DND-41 (cell line): ENCODE measurements at regions not wholly inside any gene's neighbourhood (a gene's known extent, or its start where the extent isn't known, plus 50 kb on each side); places are given as distances from the start of the nearest gene placed in this dataset.
"Not testable (repeated sequence)": the region's sequence is repeated elsewhere in the genome, so short reads cannot be mapped to it uniquely, and the experiment has no call there.

Experiments used
- ATAC-seq: fragments of 200-7000 bp; cut with Tn5 transposase; 3 replicates; pipeline ENCODE4 v1.9.1; 2021; ENCODE audit warnings: low read depth; ENCODE audit not compliant: insufficient read depth
- DNase-seq: peaks from one replicate; pipeline ENCODE4 v3.0.0-alpha.2; 2020
- H2AFZ ChIP-seq: 2 replicates; pipeline ENCODE4 v1.6.0; 2012; ENCODE audit warnings: low read depth, low read length
- H3K27ac ChIP-seq: 2 replicates; pipeline ENCODE4 v1.5.1; 2012; ENCODE audit warnings: low read length, inconsistent platforms
- H3K27me3 ChIP-seq: fragments of 200-600 bp; sonication (generic); 2 replicates; pipeline ENCODE4 v1.6.0; 2012; ENCODE audit warnings: low read length, mild to moderate bottlenecking, inconsistent platforms; ENCODE audit not compliant: insufficient read depth, poor library complexity
- H3K36me3 ChIP-seq: 2 replicates; pipeline ENCODE4 v1.5.1; 2012; ENCODE audit warnings: low read length, inconsistent platforms; ENCODE audit not compliant: insufficient read depth
- H3K4me1 ChIP-seq: 2 replicates; pipeline ENCODE4 v1.5.1; 2012; ENCODE audit warnings: mild to moderate bottlenecking, low read length; ENCODE audit not compliant: insufficient read depth
- H3K4me2 ChIP-seq: 2 replicates; pipeline ENCODE4 v1.6.0; 2012; ENCODE audit warnings: mild to moderate bottlenecking, moderate library complexity, low read length, inconsistent platforms; ENCODE audit not compliant: insufficient read depth
- H3K4me3 ChIP-seq, 2 experiments: fragments of 200-600 bp in 1 of 2; shearing (Covaris generic) in 1 of 2; 2 replicates each; pipeline ENCODE4 v1.5.1; 2012 to 2016; ENCODE audit warnings: inconsistent platforms in 2 of 2, low read length in 2 of 2, mild to moderate bottlenecking in 2 of 2, low read depth in 1 of 2, moderate library complexity in 1 of 2
- H3K79me2 ChIP-seq: 2 replicates; pipeline ENCODE4 v1.6.0; 2012; ENCODE audit warnings: low read length, inconsistent platforms; ENCODE audit not compliant: insufficient read depth
- H3K9ac ChIP-seq: 2 replicates; pipeline ENCODE4 v1.6.0; 2012; ENCODE audit warnings: low read depth, mild to moderate bottlenecking, inconsistent platforms, low read length, moderate library complexity
- H3K9me3 ChIP-seq: 2 replicates; pipeline ENCODE4 v1.5.1; 2012; ENCODE audit warnings: low read length, moderate library complexity, mild to moderate bottlenecking, inconsistent platforms; ENCODE audit not compliant: insufficient read depth, severe bottlenecking
- H4K20me1 ChIP-seq: 2 replicates; pipeline ENCODE4 v1.6.0; 2012; ENCODE audit warnings: low read length; ENCODE audit not compliant: insufficient read depth
- EZH2 ChIP-seq: IDR thresholded peaks from 3 replicates; pipeline ENCODE4 v1.6.1; 2012; ENCODE audit warnings: borderline replicate concordance, low read depth, mild to moderate bottlenecking, moderate library complexity, low read length, inconsistent platforms; ENCODE audit not compliant: severe bottlenecking
- TF ChIP-seq, protein P1 (sequence below): IDR thresholded peaks from 2 replicates; pipeline ENCODE4 v1.5.1; 2012; ENCODE audit warnings: borderline replicate concordance, low read length, moderate library complexity, mild to moderate bottlenecking; ENCODE audit not compliant: poor library complexity, severe bottlenecking; ENCODE audit errors: extremely low read depth

DNA sequence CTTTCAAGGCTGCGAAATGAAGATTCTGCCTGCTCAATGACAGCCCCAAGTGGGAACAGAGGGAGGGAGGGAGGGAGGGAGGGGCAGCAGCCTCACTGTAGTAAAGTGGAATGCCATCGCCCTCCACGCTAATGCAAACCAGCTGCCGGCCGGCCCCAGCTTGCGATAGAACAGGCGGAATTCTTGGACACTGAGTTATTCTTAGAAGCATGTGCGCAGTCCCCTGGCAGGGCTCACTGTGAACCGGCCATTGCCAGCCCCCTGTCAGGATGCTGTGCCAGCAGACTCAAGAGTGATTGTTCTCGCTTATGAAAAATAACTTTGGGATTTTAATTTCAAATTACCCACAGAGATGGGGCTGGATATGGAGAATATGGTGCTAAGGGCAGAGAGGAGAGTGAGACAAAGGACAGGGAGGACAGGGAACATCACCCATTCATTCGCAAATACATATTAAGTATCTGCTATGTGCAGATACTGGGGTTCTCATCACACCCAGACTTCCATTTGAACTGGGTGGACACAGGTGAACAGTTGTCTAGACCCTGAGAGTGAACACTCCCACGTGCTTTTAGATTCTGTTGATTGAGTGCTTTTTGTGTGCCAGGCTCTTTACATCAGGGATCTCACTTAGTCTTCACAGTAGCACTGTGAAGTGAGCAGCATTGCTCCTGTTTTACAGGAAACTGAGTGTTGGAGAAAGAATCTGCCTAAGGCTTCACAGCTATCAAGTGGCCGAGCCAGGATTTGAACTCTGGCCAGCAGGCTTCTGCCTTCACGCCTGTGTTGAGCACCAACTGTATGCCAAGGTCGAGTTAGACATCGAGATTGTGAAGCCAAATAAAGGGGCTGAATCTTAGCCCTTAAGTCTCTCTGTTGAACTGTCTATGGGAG is 192.9 kb downstream of the C12orf75 start:
- Histone ChIP-seq H3K4me1 (no peaks in the 10 kb centered on the region), H3K4me3 (no peak overlapping the region), H3K9me3 (no peaks in the 10 kb centered on the region), H3K27ac (no peak overlapping the region), H3K4me2 (no peak overlapping the region), H2AFZ (no peak overlapping the region), H3K36me3 (no peaks in the 10 kb centered on the region), H3K9ac (no peak overlapping the region), H4K20me1 (no peaks in the 10 kb centered on the region), H3K79me2 (no peaks in the 10 kb centered on the region), H3K27me3 (peaks cover 4% of the 10 kb centered on the region)
- DNase-seq = no peak
- no peak for TF ChIP-seq EZH2
- TF ChIP-seq, protein P1, sequence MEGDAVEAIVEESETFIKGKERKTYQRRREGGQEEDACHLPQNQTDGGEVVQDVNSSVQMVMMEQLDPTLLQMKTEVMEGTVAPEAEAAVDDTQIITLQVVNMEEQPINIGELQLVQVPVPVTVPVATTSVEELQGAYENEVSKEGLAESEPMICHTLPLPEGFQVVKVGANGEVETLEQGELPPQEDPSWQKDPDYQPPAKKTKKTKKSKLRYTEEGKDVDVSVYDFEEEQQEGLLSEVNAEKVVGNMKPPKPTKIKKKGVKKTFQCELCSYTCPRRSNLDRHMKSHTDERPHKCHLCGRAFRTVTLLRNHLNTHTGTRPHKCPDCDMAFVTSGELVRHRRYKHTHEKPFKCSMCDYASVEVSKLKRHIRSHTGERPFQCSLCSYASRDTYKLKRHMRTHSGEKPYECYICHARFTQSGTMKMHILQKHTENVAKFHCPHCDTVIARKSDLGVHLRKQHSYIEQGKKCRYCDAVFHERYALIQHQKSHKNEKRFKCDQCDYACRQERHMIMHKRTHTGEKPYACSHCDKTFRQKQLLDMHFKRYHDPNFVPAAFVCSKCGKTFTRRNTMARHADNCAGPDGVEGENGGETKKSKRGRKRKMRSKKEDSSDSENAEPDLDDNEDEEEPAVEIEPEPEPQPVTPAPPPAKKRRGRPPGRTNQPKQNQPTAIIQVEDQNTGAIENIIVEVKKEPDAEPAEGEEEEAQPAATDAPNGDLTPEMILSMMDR = no peak
- no peak for ATAC-seq

DNA sequence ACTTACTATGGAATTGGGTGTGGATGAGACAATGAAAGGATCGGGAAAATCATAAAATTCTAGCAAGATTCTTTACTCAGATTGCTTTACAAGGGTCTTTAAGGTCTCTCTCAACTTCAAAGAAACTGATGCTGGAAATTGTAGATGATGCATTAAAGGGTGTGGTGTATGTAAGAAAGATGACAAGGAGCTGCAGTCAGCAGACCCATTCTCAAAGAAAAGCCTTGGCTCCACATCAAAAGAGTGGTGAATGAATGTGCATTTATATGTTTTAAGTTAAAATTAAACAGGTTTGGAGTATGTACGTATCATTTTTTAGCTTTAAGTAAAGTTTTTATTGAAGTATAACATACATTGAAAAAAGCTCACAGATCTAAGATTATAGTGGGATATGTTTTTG is 194.5 kb downstream of the C12orf75 start:
- H3K4me1 ChIP-seq = no peaks in the 10 kb centered on the region
- no peak overlapping the region for H3K4me2 ChIP-seq
- H3K36me3 ChIP-seq = no peaks in the 10 kb centered on the region
- no peak overlapping the region for H3K4me3 ChIP-seq
- no peak overlapping the region for H2AFZ ChIP-seq
- no peaks in the 10 kb centered on the region for H3K9me3 ChIP-seq
- H3K9ac ChIP-seq = no peak overlapping the region
- H3K79me2 ChIP-seq = no peaks in the 10 kb centered on the region
- TF ChIP-seq EZH2 = no peak
- TF ChIP-seq, protein P1 = no peak
- no peaks in the 10 kb centered on the region for H4K20me1 ChIP-seq
- peaks cover 4% of the 10 kb centered on the region for H3K27me3 ChIP-seq
- H3K27ac ChIP-seq = no peak overlapping the region
- DNase-seq = no peak
- ATAC-seq = no peak

DNA sequence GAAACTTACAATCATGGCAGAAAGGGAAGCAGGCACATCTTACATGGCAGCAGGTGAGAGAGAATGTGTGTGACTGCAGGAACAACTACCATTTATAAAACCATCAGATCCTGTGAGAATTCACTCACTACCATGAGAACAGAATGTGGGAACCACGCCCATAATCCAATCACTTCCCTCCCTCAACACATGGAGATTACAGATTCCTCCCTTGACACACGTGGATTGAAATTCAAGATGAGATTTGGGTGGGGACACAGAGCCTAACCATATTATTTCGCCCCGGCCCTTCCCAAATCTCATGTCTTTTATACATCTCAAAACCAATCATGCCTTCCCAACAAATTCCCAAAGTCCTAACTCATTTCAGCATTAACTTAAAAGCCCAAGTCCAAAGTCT is 203.6 kb downstream of the C12orf75 start:
- Histone ChIP-seq H3K79me2 (no peaks in the 10 kb centered on the region), H3K4me3 (no peak overlapping the region), H3K27ac (no peak overlapping the region), H4K20me1 (no peaks in the 10 kb centered on the region), H3K36me3 (no peaks in the 10 kb centered on the region), H3K9ac (no peak overlapping the region), H3K4me2 (no peak overlapping the region), H3K4me1 (no peaks in the 10 kb centered on the region), H3K27me3 (no peaks in the 10 kb centered on the region), H2AFZ (no peak overlapping the region), H3K9me3 (peaks cover 14% of the 10 kb centered on the region)
- no peak for DNase-seq
- ATAC-seq = no peak
- TF ChIP-seq, protein P1 = no peak
- no peak for TF ChIP-seq EZH2

DNA sequence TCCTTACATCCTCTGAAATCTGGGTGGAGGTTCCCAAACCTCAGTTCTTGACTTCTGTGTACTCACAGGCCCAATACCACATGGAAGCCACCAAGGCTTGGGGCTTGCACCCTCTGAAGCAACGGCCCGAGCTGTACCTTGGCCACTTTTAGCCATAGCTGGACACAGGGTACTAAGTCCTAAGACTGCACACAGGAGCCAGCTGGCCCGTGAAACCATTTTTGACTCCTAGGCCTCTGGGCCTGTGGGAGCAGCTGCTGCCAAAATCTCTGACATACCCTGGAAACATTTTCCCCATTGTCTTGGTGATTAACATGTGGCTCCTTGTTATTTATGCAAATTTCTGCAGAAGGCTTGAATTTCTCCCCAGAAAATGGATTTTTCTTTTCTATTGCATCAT is 204.5 kb downstream of the C12orf75 start:
- H3K27ac ChIP-seq, H3K36me3 ChIP-seq, DNase-seq, H3K4me1 ChIP-seq, H3K9ac ChIP-seq, H3K79me2 ChIP-seq, H3K4me2 ChIP-seq, H3K4me3 ChIP-seq, ATAC-seq, H3K27me3 ChIP-seq, H2AFZ ChIP-seq, H4K20me1 ChIP-seq: not testable (repeated sequence)
- peaks cover 14% of the 10 kb centered on the region for H3K9me3 ChIP-seq
